ENCODE measurements at regions not wholly inside any gene's neighbourhood (a gene's known extent, or its start where the extent isn't known, plus 50 kb on each side); places are given as distances from the start of the nearest gene placed in this dataset.
A peak's percentile ranks its signal among the peaks of the same experiment; 100 is the strongest.

DNA sequence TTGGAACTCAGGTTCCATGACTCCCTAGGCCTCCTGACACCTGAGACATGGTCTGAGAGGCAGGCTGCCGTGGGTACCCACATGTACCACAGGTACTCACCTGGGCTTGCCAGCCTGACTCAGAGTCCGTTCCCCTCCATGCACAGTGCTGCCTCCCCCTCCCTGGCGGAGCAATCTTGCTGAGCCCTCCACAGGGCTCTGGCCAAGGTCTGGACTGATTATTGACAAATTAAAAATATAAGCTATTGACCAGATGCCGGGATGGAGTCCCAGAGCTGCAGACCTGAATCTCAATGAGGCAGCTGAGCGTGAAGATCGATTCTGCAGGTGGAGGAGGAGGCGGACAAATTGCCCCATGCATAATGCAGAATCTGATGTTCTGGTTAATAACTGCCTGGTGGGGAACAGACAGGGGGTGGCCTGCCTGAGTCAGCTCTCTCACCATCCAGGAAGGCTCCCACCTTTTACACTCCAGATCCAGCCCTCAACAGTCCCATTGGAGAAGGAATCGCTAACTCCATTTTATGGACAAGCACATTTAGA, 422.7 kb downstream of the MIAT start:
- no peak for DNase-seq (ENCODE audit: low read depth in 4 of 4, low spot score in 2 of 4)

DNA sequence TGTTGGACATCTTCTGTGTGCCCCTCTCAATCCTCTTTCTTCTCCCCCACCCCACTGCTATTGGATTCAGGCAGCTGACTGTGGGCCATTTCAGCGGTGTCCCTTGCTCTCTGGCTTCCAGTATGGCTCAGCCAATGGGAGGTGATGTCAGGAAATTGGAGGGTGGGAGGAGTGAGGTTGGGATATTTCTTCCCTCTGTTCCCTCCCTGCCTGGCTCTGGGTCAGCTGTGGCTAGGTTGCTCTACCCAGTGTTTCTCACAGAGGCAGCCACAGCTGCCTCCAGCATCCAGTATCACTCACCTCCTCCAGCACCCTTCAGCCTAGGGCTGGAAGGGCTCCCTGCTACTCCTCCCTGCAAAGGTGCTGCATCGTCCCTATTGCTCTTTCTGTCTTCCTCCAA, 423.5 kb downstream of the MIAT start:
- DNase-seq (ENCODE audit: low read depth in 4 of 4, low spot score in 2 of 4) = no peak

DNA sequence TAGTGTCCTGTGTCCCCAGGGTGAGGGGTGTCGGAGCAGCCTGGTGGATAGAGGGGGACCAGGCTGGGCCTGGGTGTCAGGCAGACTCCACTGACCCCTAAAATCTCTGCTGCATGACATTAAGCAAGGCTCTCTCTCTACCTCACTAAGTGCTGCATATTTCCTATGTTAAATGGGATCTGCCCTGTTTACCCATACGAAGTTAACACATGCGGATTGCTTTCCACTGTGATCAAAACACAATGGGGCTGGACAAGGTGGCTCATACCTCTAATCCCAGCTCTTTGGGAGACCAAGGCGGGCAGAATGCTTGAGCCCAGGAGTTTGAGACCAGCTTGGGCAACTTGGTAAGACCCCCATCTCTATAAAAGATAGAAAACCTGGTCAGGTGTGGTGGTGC, 426.2 kb downstream of the MIAT start:
- DNase-seq (ENCODE audit: low read depth in 4 of 4, low spot score in 2 of 4) = no peak

DNA sequence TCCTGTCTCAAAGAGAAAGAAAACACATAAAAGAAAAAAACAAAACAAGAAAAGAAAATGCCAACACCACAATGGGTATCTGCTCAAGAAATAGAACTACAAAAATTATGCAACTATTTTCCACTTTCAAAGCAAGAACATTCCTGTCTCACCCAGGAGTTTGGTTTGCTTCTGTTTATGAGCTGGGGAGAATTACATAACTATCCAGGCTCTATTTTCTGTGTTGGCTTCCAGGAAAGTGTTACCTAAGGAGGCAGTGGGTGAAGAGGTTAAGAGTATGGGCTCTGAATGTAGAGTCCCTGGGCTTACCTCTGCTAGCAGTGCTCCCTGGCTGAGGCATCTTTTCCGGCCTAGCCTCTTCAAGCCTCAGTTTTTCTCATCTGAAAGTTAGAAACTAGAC, 426.7 kb downstream of the MIAT start:
- DNase-seq (ENCODE audit: low read depth in 4 of 4, low spot score in 2 of 4) = no peak

DNA sequence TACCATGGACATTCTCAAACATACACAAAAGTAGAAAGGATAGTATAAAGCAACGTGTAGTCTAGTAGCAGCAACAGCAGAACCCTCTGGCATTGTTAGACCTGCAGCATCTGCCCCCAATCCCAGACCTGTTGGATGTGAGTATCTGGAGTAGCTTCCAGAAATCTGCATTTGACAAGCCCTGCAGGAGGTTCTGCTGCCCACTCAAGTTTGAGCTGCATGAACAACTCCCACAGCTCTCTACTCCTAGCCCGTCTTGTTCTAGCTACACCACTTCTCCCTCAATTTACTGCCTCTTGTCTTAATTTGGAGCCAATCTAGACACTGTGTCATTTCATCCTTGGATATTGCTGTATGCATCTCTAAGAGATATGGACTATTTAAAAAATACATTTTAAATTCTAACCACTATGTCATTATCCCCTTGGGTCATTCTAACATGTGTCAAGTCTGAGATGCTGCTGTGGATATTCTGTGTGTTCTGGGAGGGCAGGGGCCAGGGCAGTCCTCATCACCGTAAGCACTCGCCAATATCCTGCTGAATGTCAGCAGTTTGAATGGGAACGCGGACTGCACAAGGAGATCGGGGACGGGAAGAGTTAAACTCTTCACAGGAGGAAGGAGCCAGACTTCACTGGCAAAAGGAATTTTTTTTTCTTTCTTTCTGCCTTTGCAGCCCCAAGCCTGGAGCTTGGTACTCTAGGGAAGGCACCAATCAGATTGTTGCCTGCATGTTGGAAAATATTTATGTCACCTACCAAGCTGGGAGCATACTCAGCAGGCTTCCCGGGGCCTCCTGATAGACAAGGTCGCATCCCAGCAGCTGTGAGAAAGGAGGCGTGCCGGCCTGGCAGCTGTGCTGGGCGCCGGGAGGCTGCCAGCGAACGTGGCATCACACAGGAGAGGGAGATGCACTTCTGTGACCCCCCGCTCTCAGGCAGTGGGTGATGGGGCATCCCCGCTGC, 429.0 kb downstream of the MIAT start:
- no peak for DNase-seq (ENCODE audit: low read depth in 4 of 4, low spot score in 2 of 4)

DNA sequence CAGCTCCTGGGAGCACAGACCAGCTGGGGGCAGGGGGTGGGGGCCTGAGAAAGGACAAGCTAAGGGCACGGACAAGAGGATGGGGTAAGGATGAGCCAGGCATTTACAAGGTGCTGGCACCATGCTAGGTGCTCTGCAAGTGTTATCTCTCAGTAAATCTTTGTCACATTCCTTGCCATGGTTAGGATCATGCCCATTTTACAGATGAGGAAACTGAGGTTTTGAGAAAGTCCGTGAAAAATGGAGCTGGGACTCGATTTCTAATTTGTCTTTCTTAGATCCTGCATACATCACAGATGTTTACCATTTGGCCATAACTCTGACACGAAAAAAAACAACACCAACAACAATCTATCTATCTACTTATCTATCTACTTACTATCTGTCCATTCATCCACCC, 429.7 kb downstream of the MIAT start:
- no peak for DNase-seq (ENCODE audit: low read depth in 4 of 4, low spot score in 2 of 4)

DNA sequence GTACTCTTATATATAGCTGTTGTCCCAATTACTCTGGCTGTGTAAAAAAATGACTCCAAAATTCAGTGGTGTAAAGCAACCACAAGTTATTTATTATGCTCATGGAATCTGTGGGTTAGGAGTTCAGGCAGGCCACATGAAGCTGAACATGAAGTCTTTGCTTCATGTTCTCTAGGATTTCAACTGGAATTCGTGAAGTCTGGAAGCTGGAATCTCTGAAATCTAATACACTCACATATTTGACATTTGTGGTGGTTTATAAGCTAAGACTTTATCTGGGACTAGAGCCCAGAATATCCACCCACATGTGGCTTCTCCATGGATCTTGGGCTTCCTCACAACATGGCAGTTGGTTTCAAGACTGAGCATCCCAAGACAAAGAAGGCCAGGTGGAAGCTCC, 430.6 kb downstream of the MIAT start:
- no peak for DNase-seq (ENCODE audit: low read depth in 4 of 4, low spot score in 2 of 4)

DNA sequence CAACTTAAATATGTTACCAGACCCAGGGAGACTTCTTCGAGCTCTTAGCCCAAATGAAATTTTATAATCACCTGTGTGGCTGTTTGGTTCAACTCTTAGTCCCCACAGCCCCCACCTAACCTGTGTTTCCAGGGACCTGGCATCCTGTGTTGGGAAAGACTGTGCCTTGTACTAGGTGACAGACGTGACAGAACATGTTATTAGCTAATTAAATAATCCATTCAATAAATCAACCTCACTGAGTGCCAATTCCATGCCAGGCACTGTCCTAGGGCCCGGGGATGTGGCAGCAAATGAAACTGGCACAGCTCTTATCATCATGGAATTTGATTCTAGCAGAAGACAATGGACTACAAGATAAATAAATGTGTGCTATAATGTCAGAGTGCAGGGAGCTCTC, 431.9 kb downstream of the MIAT start:
- no peak for DNase-seq (ENCODE audit: low read depth in 4 of 4, low spot score in 2 of 4)

DNA sequence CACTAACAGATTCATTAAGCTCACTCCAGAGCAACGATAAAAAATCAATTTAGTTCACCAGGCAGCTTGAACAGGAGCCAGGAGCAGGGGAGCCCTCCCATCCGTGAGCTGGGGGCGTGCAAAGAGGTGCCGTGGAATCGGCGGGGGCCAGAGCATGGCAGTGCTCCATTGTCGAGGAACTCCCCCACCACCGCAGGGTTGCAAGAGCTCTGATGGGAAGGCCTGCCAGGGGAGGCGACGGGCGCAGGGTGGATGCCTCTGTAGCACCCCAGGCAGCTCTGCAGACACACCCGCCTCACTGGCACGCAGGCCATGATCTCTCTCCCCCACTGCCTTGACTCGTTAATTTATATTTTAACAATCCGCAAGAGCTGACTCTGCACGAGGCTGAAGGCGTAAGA, 433.2 kb downstream of the MIAT start:
- DNase-seq (ENCODE audit: low read depth in 4 of 4, low spot score in 2 of 4) = no peak

DNA sequence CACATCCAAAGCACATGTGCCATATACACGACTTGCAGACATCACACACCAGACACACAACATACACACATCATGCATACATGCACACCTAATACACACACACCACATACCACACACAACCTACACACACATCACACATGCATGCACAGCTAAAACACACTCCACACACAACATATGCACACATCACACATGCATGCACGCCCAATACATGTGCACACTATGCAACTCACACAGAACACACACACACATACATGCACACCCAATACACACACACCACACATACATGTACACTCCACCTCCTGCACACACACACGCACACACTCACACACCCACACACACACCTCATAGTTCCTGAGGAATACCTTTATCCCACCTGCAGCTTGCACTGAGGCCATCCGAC, 436.0 kb downstream of the MIAT start:
- no peak for DNase-seq (ENCODE audit: low read depth in 4 of 4, low spot score in 2 of 4)

DNA sequence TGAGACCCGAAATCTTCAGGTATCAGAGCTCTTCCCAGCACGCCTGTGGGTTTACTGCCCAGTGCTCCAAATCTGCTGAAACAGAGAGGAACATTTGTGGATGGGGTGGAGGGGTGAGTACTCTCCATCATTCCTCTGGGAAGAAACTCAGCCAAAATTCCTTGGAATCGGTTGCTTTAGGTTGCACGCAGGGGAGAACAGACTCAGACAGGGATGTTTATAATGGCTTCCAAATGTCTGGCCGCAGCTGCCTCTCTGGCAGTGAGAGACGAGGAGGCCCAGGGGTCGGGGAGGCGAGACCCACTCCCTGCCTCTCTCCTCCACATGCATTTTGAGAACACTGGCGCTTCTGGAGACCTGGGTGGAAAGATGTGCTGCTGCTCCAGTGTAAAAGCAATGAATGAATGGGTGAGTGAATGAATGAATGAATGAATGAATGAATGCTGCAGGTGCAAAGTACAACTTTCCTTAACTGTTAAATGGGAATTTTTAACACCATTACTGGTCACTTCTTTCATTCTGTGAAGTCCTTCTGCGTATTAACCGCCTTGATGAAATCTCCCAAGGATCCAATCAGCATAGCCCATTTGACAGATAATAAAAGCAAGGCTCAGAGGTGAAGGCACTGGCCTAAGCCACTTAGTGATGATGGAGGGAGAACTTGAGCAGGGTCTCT, 437.4 kb downstream of the MIAT start:
- DNase-seq (ENCODE audit: low read depth in 4 of 4, low spot score in 2 of 4) = no peak

DNA sequence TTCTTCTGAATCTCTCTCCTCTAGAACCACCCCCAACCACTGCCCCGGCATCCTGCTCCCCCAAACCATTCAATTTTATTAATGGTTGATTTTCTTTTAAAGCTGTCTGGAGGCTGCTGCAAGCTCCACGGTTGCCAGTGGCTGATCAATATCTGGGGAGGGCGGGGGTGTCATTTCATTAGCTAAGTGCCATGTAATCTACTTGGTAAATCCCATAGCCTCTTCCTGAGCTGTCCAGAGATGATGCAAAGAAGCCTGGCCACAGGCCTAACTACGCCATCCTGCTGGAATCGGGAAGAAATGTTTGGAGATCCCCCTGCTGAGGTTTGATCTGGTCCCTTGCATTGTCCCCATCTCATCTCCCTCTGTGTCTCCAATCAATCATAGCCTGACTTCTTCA, 440.1 kb downstream of the MIAT start:
- no peak for DNase-seq (ENCODE audit: low read depth in 4 of 4, low spot score in 2 of 4)

DNA sequence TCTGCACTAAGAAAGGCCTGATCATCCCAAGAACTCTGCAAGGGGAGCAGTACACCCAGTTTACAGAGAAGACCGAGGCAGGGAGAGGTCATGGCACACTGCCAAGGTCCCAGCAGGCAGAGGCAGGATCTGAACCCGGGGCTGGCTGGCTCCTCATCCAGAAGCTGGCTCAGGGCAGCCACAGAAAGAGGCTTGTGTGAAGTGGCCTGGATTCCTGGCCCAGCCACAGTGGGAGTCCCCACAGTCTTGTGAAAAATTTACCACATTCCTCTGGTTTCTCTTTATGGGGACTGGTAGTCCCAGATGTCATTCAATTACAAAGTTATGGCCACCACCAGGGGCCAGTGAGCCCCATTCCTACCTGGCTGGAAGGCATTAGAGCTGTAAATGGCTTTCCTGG, 440.5 kb downstream of the MIAT start:
- DNase-seq (ENCODE audit: low read depth in 4 of 4, low spot score in 2 of 4) = no peak

DNA sequence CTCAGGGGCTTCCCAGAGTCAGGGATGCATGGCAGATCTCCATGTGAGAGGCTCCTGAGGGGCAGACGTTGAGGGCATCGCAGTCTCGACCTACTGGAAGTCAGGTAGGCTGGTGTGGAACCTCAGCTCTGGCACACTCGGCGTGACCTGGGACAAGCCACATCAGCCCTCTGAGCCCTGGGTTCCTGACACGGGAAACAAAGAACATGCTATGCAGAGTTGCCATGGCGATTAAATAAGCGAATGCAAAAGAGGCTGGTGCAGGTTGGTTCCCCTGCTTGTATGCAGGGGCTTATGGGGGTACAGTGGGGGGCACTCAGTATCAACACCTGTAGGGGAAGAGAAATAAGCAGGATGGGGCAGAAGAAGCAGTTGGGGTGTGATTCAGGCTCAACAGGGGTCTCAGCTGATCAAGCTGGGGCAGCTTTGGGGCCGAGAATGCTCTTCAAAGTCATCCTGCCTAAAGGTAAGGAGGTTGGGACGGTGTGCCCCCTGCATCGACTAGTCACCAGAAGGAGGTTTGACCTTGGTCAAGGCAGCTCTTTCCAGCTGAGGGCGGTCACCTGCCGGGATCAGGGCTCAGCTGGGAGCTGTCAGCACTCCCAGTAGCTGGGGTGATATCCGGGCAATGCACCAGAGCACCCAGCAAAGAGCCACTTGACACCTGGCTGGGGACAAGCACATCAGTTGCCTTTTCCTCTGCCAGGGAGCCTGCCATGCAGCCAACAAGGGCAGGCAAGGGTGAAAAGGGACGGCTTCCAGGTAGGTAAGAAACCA, 442.7 kb downstream of the MIAT start:
- no peak for DNase-seq (ENCODE audit: low read depth in 4 of 4, low spot score in 2 of 4)

DNA sequence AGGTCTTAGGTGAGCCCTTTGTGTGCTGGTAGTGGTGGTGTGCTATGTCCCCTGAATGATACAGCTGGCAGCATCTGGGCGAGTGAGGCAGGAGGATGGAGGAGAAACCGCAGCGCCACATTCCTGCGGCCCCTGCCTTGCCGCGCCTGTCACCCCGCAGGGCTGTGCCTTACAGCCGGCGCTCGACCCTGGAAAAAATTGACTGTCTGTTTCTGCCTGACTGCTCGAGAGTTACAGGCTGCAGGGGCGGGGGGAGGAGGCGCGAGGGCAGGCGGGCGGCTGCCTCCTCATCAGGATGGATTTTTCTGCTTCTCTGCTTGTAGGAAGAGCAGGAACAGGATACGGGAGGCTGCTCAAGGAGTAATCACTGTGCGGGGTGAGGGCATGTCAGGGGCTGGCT, 443.4 kb downstream of the MIAT start:
- peak; percentile 21 to 75 (median 56) for DNase-seq (ENCODE audit: low read depth in 4 of 4, low spot score in 2 of 4)

DNA sequence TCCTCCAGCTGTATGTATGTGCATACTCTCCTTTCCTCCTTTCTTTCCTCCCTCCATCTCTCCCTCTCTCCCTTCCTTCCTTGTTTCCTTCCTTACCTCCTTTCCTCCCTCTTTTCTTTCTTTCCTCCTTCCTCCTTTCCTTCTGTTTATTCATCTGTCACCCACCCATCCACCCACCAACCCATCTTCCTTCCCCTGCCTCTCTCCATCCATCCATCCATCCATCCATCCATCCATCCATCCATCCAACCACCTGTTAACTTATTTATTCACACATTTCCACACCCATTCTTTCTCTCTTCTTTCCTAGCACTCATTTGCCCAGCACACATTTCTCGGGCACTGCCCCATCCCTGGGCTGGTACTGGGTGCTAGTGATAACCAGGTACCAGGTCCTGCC, 443.9 kb downstream of the MIAT start:
- no peak for DNase-seq (ENCODE audit: low read depth in 4 of 4, low spot score in 2 of 4)

DNA sequence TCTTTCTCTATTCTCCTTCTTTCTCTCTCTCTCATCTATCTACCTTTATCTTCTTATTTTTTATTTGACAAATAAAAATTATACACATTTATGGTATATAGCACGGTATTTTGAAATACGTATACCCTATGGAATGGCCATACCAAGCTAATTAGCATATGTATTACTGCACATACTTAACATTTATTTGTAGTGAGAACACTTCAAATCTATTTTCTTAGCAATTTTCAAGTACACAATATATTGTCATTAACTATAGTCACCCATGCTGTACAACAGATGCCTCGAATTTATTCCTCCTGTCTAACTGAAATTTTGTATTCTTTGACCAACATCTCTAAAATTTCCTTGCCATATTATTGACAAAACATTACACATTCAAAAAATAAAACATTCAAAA, 447.1 kb downstream of the MIAT start:
- DNase-seq (ENCODE audit: low read depth in 4 of 4, low spot score in 2 of 4) = no peak

DNA sequence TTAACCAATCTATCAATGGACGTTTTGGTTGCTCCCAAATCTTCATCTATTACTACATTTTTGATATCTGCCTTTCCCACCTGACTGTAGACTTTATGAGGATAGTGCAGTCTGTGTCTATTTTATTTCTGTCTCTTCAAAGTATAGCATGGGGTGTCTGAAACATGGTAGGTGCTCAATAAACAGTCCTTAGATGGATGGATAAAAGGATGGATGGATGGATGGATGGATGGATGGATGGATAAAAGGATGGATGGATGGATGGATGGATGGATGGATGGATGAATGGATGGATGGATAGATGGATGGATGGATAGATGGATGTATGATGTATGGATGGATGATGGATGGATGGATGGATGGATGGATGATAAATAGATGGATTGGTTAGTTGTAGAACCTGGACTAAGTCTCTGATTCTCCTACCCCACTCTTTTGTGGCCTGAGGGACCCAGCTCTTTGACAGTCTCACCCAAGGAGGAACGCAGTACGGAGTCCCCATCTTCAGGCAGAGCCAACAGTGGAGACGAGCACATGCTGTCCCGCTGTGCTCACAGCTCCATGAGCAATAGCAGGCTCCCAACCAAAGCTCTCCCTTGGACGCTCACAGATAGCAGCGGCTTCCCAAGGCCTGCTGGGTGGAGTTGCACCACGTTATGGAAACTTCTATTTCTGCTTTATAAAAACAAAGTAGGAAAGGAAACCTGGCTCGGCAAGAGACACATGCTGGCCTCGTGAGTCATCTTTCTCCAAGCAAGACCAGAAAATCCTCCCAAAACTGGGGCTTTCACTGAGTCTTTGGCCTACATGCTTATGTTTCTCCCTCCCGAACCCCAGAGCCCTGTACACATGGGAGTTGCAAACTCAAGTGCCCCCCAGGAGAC, 448.0 kb downstream of the MIAT start:
- no peak for DNase-seq (ENCODE audit: low read depth in 4 of 4, low spot score in 2 of 4)

DNA sequence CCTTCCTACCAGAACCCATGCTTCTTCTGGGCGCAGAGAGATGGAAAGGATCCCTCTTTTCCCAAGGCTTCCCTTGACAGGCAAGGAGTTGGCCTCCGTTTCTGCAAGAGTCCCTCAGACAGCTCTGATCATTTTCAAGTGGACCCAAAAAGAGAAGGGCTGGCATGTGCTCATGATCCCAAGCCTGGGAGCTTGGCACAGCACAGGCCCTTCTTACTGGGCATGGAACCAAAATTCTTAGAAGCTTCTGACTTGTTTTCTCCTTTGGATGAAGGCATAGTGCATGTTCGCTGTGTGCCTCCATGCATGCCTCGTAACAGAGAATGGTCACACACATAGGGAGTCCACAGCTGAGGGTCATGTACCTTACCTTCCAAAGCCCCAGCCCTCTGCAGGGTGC, 449.6 kb downstream of the MIAT start:
- DNase-seq (ENCODE audit: low read depth in 4 of 4, low spot score in 2 of 4) = no peak

DNA sequence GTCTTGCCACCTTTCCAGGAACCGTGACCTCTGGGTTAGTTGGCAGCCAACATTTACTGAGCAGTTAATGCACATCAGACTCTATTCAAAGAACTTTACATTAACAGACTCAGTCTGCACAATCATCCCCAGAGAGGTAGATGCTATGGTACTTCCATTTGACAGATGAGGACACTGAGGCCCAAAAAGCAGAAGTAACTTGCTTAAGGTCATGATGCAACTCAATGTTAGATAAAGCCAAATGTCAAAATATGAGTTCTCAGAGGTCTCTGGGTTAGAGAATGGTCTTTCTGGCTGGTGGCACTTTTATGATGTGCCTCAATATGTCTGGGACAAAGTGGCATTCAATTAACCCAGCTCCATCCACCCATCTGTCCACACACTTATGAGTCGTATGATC, 450.0 kb downstream of the MIAT start:
- no peak for DNase-seq (ENCODE audit: low read depth in 4 of 4, low spot score in 2 of 4)

Data from left renal cortex interstitium (tissue), 4 donors.